ENCODE measurements at regions not wholly inside any gene's neighbourhood (a gene's known extent, or its start where the extent isn't known, plus 50 kb on each side); places are given as distances from the start of the nearest gene placed in this dataset.

GRCh38 chr4:183801457-183802165 is 103.5 kb upstream of the STOX2 start:
- ChIA-PET CTCF (no interaction called here), POLR2A (no interaction called here)
- ATAC-seq: no peak
- H3K27ac Mint-ChIP-seq: no peak overlapping the region
- DNase-seq: no peak
- peaks cover 12% of the 10 kb centered on the region for H3K4me1 Mint-ChIP-seq (ENCODE audit: low read depth)
- H3K4me3 Mint-ChIP-seq: no peak overlapping the region
- no peaks in the 10 kb centered on the region for H3K36me3 Mint-ChIP-seq (ENCODE audit: low read depth)
- H3K27me3 Mint-ChIP-seq: peaks cover 39% of the 10 kb centered on the region
- H3K9me3 Mint-ChIP-seq: no peaks in the 10 kb centered on the region
- intact Hi-C loops (cut with micrococcal nuclease): no loop called here
- TF ChIP-seq CTCF (IDR thresholded peaks at IDR 0.05): no peak

DNA sequence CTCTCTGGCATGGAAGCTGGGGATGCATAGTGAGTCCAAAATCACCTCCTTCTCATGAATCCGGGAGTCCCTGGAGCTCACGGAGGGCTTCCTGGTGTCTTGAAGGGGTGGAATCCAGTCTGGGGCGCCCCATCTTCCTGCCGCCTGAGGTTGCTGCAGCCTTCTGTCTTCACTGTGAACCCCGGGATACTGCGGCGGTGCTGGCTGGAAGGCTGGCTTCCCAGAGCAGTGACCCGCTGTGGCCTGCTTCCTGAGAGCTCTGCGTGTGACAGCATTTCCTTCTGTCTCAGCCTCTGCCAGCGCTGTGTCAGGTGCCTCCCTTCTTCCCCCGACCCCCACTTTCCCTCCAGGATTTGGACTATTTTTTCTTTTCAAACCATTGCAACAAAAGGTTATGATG is 98.8 kb upstream of the STOX2 start:
- TF ChIP-seq CTCF (IDR thresholded peaks at IDR 0.05): no peak
- H3K4me1 Mint-ChIP-seq (ENCODE audit: low read depth): no peaks in the 10 kb centered on the region
- POLR2A ChIA-PET: no interaction called here
- ATAC-seq (no peak), DNase-seq (no peak)
- CTCF ChIA-PET: no interaction called here
- peaks cover 11% of the 10 kb centered on the region for H3K27me3 Mint-ChIP-seq
- no peaks in the 10 kb centered on the region for H3K36me3 Mint-ChIP-seq (ENCODE audit: low read depth)
- intact Hi-C loops (cut with micrococcal nuclease): no loop called here
- no peak overlapping the region for H3K4me3 Mint-ChIP-seq
- H3K27ac Mint-ChIP-seq: no peak overlapping the region
- H3K9me3 Mint-ChIP-seq: no peaks in the 10 kb centered on the region

- no peaks in the 10 kb centered on the region for H3K9me3 Mint-ChIP-seq
- ChIA-PET CTCF (no interaction called here), POLR2A (no interaction called here)
- TF ChIP-seq CTCF (IDR thresholded peaks at IDR 0.05): no peak
- no peak overlapping the region for H3K4me3 Mint-ChIP-seq
- no peak for DNase-seq
- intact Hi-C loops (cut with micrococcal nuclease): no loop called here
- H3K27ac Mint-ChIP-seq: no peak overlapping the region
- no peaks in the 10 kb centered on the region for H3K36me3 Mint-ChIP-seq (ENCODE audit: low read depth)
- H3K27me3 Mint-ChIP-seq: peaks cover 7% of the 10 kb centered on the region
- H3K4me1 Mint-ChIP-seq (ENCODE audit: low read depth): no peaks in the 10 kb centered on the region
- ATAC-seq: no peak
Observed at GRCh38 chr4:183807420-183808096, 97.5 kb upstream of the STOX2 start.

DNA sequence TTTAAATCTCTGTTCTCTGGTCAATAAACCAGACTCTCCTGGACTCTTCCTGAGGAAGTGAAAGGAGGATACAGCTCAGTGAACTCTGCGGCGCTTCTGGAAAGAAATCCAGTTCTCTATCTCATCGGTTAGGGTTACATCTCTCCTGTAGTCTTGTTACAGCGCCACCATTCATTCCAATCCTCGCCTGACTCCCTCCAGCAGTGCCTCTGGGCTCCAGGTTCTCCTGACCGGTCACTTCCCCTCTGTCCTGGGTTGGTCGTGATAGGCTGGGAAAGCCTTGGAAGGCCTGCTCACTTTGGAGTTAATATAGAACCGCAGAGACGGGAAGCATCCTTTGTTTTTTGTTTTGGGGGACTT is 97.0 kb upstream of the STOX2 start:
- CTCF ChIA-PET: no interaction called here
- Mint-ChIP-seq H3K4me1 (ENCODE audit: low read depth) (no peaks in the 10 kb centered on the region), H3K36me3 (ENCODE audit: low read depth) (no peaks in the 10 kb centered on the region), H3K27me3 (peaks cover 4% of the 10 kb centered on the region), H3K27ac (no peak overlapping the region), H3K9me3 (no peaks in the 10 kb centered on the region), H3K4me3 (no peak overlapping the region)
- intact Hi-C loops (cut with micrococcal nuclease): no loop called here
- DNase-seq (no peak), ATAC-seq (no peak)
- TF ChIP-seq CTCF (IDR thresholded peaks at IDR 0.05): no peak
- POLR2A ChIA-PET: no interaction called here

DNA sequence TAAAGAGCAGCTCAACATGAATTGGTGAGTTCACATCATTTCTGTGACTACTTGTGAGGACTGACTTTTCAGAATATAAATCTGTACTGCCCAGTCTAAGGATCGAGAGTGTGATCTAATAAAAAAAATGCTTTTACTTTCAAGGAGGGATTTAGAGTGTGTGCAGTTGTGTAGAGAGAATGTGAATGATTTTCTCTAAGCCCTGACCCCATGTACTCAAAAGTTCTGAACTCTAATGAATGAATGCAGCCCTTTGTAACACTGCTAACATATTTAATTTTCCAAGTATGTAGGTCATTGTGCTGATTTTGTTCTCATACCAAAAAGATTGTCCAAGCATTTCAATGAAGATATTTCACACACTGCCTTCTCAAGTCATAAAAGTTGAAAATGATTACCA is 92.5 kb upstream of the STOX2 start:
- CTCF ChIA-PET: no interaction called here
- ATAC-seq (no peak), DNase-seq (no peak)
- Mint-ChIP-seq H3K36me3 (ENCODE audit: low read depth) (no peaks in the 10 kb centered on the region), H3K4me1 (ENCODE audit: low read depth) (no peaks in the 10 kb centered on the region), H3K27me3 (peaks cover 11% of the 10 kb centered on the region), H3K27ac (no peak overlapping the region), H3K4me3 (no peak overlapping the region), H3K9me3 (no peaks in the 10 kb centered on the region)
- intact Hi-C loops (cut with micrococcal nuclease): no loop called here
- TF ChIP-seq CTCF (IDR thresholded peaks at IDR 0.05): no peak
- POLR2A ChIA-PET: interaction anchor here (0.6 kb wide), 1 partner anchor 18 kb away, joined by 8 read pairs; no protein-coding TSS in a partner anchor
